Tibial nerve (tissue), 4 donors: ENCODE measurements at regions not wholly inside any gene's neighbourhood (a gene's known extent, or its start where the extent isn't known, plus 50 kb on each side); places are given as distances from the start of the nearest gene placed in this dataset.
"Not testable (repeated sequence)": the region's sequence is repeated elsewhere in the genome, so short reads cannot be mapped to it uniquely, and the experiment has no call there.

Experiments used
- DNase-seq, 2 donors: peaks; one replicate each; pipeline ENCODE4 v3.0.0-alpha.2; 2019; ENCODE audit warnings: low spot score in 2 of 2
- H3K27ac ChIP-seq, 4 donors: fragments of 200-600 bp; sonication (generic) in 3 of 4; one replicate each; pipeline ENCODE4 v1.5.1; 2017 to 2019; ENCODE audit warnings: mild to moderate bottlenecking in 1 of 4
- H3K27me3 ChIP-seq, 2 donors: fragments of 200-600 bp; sonication (generic) in 1 of 2; one replicate each; pipeline versions ENCODE4 v1.5.1 to v1.6.0; 2017 to 2019
- H3K36me3 ChIP-seq, 3 donors: fragments of 200-600 bp; sonication (generic); one replicate each; pipeline ENCODE4 v1.5.1; 2018 to 2019
- H3K4me1 ChIP-seq, 4 donors: fragments of 200-600 bp; sonication (generic) in 3 of 4; one replicate each; pipeline ENCODE4 v1.5.1; 2017 to 2019
- H3K4me3 ChIP-seq, 4 donors: fragments of 200-600 bp; sonication (generic) in 3 of 4; one replicate each; pipeline ENCODE4 v1.5.1; 2017 to 2019; ENCODE audit warnings: mild to moderate bottlenecking in 1 of 4, moderate library complexity in 1 of 4
- H3K9me3 ChIP-seq, 4 donors: fragments of 200-600 bp; sonication (generic) in 3 of 4; one replicate each; pipeline ENCODE4 v1.5.1; 2017 to 2019
- EP300 ChIP-seq, 2 donors: sonication (generic); formaldehyde crosslinking; IDR thresholded peaks; one replicate each; pipeline ENCODE4 v1.6.1; 2017; ENCODE audit warnings: antibody characterized with exemption in 2 of 2, mild to moderate bottlenecking in 1 of 2
- POLR2A ChIP-seq, 2 donors: fragments of 450-650 bp; IDR thresholded peaks; one replicate each; pipeline ENCODE4 v1.6.1; 2017; ENCODE audit warnings: antibody characterized with exemption in 2 of 2, mild to moderate bottlenecking in 2 of 2, moderate library complexity in 2 of 2
- WGBS, 2 donors: methylation state at CpG; one replicate each; pipeline ENCODE4 v1.1.5; 2018; 5-methylcytosine and 5-hydroxymethylcytosine counted together
- TF ChIP-seq, protein P1 (sequence below), 5 experiments: fragments of 200-600 bp in 3 of 5; fragments of 450-650 bp in 2 of 5; sonication (generic) in 3 of 5; IDR thresholded peaks; one replicate each; pipeline ENCODE4 v1.5.1; 2016 to 2019; ENCODE audit warnings: antibody characterized with exemption in 5 of 5, mild to moderate bottlenecking in 3 of 5, moderate library complexity in 2 of 5

- Histone ChIP-seq H3K9me3 (peaks cover 0 to 4% (median 0%) of the 10 kb centered on the region in 4 donors), H3K4me1 (no peaks in the 10 kb centered on the region), H3K27ac (no peak overlapping the region), H3K4me3 (no peak overlapping the region), H3K27me3 (no peaks in the 10 kb centered on the region), H3K36me3 (no peaks in the 10 kb centered on the region)
- no peak for DNase-seq
- WGBS, 2 donors = 87 to 95% methylated on average over 12 to 15 of the region's 15 CpGs
- TF ChIP-seq EP300 (IDR thresholded peaks at IDR 0.05) = no peak
- no peak for TF ChIP-seq POLR2A (IDR thresholded peaks at IDR 0.05)
- TF ChIP-seq, protein P1, sequence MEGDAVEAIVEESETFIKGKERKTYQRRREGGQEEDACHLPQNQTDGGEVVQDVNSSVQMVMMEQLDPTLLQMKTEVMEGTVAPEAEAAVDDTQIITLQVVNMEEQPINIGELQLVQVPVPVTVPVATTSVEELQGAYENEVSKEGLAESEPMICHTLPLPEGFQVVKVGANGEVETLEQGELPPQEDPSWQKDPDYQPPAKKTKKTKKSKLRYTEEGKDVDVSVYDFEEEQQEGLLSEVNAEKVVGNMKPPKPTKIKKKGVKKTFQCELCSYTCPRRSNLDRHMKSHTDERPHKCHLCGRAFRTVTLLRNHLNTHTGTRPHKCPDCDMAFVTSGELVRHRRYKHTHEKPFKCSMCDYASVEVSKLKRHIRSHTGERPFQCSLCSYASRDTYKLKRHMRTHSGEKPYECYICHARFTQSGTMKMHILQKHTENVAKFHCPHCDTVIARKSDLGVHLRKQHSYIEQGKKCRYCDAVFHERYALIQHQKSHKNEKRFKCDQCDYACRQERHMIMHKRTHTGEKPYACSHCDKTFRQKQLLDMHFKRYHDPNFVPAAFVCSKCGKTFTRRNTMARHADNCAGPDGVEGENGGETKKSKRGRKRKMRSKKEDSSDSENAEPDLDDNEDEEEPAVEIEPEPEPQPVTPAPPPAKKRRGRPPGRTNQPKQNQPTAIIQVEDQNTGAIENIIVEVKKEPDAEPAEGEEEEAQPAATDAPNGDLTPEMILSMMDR (IDR thresholded peaks at IDR 0.05) = no peak
Measured at GRCh38 chr14:105588236-105588860, 62.0 kb downstream of the TMEM121 start.

- DNase-seq = no peak
- Histone ChIP-seq H3K27ac (no peak overlapping the region), H3K9me3 (peaks cover 0 to 4% (median 0%) of the 10 kb centered on the region in 4 donors), H3K36me3 (no peaks in the 10 kb centered on the region), H3K27me3 (no peaks in the 10 kb centered on the region), H3K4me3 (no peak overlapping the region), H3K4me1 (no peaks in the 10 kb centered on the region)
- 86 to 100% methylated on average over 1 to 2 of the region's 2 CpGs for WGBS, 2 donors
- TF ChIP-seq, protein P1 (IDR thresholded peaks at IDR 0.05) = no peak
Measured at GRCh38 chr14:105589161-105589925, 63.0 kb downstream of the TMEM121 start.

DNA sequence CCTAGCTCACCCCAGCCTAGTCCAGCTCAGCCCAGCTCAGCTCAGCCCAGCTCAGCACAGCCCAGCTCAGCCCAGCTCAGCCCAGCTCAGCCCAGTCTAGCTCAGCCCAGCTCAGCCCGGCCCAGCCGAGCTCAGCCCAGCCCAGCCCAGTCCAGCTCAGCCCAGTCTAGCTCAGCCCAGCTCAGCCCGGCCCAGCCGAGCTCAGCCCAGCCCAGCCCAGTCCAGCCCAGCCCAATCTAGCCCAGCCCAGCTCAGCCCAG is 63.5 kb downstream of the TMEM121 start:
- 69 to 100% methylated on average over 2 to 4 of the region's 4 CpGs for WGBS, 2 donors
- not testable (repeated sequence) for H3K27me3 ChIP-seq, DNase-seq, H3K36me3 ChIP-seq, H3K4me1 ChIP-seq, H3K9me3 ChIP-seq, H3K27ac ChIP-seq, H3K4me3 ChIP-seq

- TF ChIP-seq EP300 (IDR thresholded peaks at IDR 0.05) (no peak), POLR2A (IDR thresholded peaks at IDR 0.05) (no peak)
- TF ChIP-seq, protein P1 (IDR thresholded peaks at IDR 0.05) = no peak
- 83 to 86% methylated on average over 4 of the region's 4 CpGs for WGBS, 2 donors
- no peaks in the 10 kb centered on the region for H3K27me3 ChIP-seq
- H3K4me1 ChIP-seq = no peaks in the 10 kb centered on the region
- no peak overlapping the region for H3K27ac ChIP-seq
- no peaks in the 10 kb centered on the region for H3K36me3 ChIP-seq
- H3K9me3 ChIP-seq = peaks cover 0 to 4% (median 0%) of the 10 kb centered on the region in 4 donors
- H3K4me3 ChIP-seq = no peak overlapping the region
- no peak for DNase-seq
Measured at GRCh38 chr14:105591052-105591451, 64.7 kb downstream of the TMEM121 start.

DNA sequence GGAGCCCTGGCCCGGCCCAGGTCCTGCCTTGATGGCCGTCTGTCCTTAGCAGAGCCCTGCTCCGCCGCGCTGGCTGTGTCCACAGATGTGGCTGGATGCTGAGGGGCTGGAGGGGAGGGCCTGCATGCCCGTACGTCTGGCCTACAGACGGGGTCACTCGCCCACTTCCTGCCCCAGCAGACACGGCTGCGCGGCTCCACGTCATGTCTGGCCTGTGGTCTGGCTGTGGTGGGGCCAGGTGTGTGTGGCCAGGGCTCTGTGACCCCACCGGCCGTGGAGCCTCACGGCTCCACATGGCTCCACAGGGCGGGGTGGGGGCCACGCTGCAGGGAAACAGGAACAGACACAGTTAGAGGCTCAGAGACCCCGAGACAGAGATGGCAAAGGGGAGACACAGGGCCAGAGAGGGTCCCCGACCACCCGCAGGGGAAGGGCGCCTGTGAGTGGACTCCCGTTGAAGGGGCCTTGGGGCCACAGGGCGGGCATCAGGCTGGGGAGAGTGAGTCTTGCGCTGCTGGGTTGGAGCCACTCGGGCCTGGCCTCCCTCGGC is 65.5 kb downstream of the TMEM121 start:
- not testable (repeated sequence) for H3K27ac ChIP-seq, H3K27me3 ChIP-seq, H3K36me3 ChIP-seq, H3K4me1 ChIP-seq, H3K4me3 ChIP-seq, DNase-seq, H3K9me3 ChIP-seq
- 91 to 93% methylated on average over 7 to 21 of the region's 27 CpGs for WGBS, 2 donors

- WGBS, 2 donors = 90 to 91% methylated on average over 1 to 4 of the region's 13 CpGs
- H3K27me3 ChIP-seq, H3K36me3 ChIP-seq, H3K4me3 ChIP-seq, H3K4me1 ChIP-seq, H3K27ac ChIP-seq, DNase-seq, H3K9me3 ChIP-seq: not testable (repeated sequence)
Measured at GRCh38 chr14:105592646-105593045, 66.3 kb downstream of the TMEM121 start.

DNA sequence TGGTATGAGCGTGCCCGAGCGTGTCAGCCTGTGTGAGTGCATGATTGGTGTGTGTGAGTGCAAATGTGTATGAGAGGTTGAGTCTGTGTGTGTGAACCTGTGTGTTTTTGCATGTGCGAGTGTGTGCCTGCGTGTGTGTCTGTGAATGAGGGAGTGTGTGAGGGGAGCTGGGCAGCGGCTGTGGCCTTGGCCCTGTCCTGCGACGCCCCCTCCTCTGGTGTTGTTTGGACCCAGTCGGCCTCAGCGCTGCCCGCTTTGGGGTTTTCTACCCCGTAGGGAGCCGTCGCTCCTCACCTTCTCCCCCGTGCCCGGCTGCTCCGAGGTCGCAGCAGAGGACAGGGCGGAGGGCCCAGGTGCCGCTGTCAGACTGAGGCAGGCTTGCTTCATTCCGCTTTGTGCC is 69.0 kb downstream of the TMEM121 start:
- not testable (repeated sequence) for H3K4me3 ChIP-seq, H3K27ac ChIP-seq, H3K36me3 ChIP-seq, H3K27me3 ChIP-seq, H3K4me1 ChIP-seq, DNase-seq, H3K9me3 ChIP-seq
- 93% methylated on average over 3 of the region's 21 CpGs; no CpG with 5 or more reads in 1 of the 2 donors for WGBS, 2 donors

DNA sequence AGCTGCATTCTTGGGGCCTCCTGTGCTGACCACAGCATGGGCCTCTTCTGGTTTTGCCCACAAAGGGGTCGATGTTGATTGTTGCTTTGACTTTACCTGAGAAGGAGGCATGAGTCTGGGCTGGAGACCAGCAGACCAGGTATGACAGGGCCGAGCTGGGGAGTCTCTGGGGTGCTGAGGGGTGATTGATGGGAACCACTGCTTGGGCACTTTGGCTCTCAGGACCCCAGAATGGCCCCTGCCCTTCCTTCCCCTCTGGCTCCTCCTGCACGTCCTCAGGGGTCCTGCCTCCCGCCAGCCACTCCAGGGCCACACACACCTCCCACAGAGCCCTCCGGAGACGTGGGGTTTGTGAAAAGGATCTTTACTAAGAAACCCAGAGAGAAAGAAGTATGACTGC is 70.0 kb downstream of the TMEM121 start:
- DNase-seq, H3K9me3 ChIP-seq, H3K4me1 ChIP-seq, H3K4me3 ChIP-seq, H3K36me3 ChIP-seq, H3K27ac ChIP-seq, H3K27me3 ChIP-seq: not testable (repeated sequence)
- 43 to 47% methylated on average over 5 to 6 of the region's 6 CpGs for WGBS, 2 donors

GRCh38 chr14:105598040-105598763 is 71.8 kb downstream of the TMEM121 start:
- H3K27ac ChIP-seq, H3K36me3 ChIP-seq, H3K27me3 ChIP-seq, H3K4me1 ChIP-seq, DNase-seq, H3K4me3 ChIP-seq: not testable (repeated sequence)
- H3K9me3 ChIP-seq = peaks cover 0 to 18% (median 0%) of the 10 kb centered on the region in 4 donors
- WGBS, 2 donors = 91 to 92% methylated on average over 19 to 21 of the region's 29 CpGs
